SK-MEL-5 (cell line): ENCODE measurements at regions not wholly inside any gene's neighbourhood (a gene's known extent, or its start where the extent isn't known, plus 50 kb on each side); places are given as distances from the start of the nearest gene placed in this dataset.

ENCODE experiments used
- DNase-seq: peaks from one replicate; pipeline ENCODE4 v3.0.0-alpha.2; 2016; ENCODE audit warnings: low read depth, low spot score
- in situ Hi-C: cut with HindIII; loops from 2 replicates; pipeline ENCODE4 v1.10.0; 2016; ENCODE audit warnings: low sequenced_read_pairs, high pct_unique_total_duplicates, low pct_unique_long_range_greater_than_20kb

DNA sequence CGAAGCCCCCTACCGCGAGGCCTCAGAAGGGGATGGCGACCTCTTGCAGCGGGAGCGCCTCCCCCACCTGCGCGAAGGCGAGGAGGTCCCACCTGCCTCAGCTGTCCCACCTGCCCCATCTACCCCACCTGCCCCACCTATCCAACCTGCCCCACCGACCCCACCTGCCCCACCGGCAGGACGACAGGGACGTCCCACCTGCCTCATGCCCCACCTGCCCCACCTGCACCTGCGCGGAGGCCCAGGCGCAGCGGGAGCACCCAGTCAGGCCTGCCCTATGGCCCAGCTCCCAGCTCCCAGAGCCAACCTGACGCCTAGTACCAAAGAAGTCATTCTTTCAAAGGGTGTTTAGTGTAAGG lies 489.1 kb upstream of the SMIM21 start:
- in situ Hi-C loops, result no loop called here
- no peak for DNase-seq

DNA sequence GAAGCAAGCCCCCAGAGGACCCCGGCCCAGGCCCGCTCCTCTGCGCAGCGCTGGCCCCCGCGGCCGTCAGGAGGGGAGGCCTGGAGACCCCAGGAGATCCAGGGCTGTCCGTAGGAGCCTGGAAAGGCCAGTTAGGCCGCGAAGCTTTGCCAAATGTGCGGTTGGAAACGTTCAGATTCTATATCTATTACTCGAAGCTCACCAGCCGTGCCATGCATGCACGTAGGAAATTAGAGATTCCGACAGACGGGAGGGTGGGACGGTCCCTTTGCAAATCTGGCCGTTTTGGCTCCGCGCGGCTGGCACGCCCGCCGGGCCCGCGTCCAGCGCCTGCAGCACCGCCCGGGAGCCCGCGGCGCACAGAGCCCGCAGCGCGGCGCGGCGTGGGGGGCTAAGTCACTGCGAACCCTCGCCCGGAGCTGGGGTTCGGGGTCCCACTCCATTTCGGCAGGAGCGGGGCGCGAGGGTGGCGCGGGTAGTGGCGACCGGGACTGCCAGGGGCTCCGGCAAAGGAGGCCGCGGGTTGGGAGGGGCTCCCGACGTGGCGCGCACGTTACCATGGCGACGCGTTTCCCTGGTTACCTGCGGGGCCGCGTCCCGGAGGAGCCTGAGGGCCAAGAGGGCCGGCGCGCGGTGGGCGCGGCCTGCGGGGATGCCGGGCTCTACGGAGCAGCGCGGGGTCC lies 488.6 kb upstream of the SMIM21 start:
- DNase-seq, result no peak
- in situ Hi-C loops, result no loop called here

- no peak for DNase-seq
- in situ Hi-C loops, result no loop called here
These were observed 485.3 kb upstream of the SMIM21 start for GRCh38 chr18:75912829-75913228.

GRCh38 chr18:75904416-75904815 lies 476.9 kb upstream of the SMIM21 start:
- no peak for DNase-seq
- in situ Hi-C loops, result no loop called here

DNA sequence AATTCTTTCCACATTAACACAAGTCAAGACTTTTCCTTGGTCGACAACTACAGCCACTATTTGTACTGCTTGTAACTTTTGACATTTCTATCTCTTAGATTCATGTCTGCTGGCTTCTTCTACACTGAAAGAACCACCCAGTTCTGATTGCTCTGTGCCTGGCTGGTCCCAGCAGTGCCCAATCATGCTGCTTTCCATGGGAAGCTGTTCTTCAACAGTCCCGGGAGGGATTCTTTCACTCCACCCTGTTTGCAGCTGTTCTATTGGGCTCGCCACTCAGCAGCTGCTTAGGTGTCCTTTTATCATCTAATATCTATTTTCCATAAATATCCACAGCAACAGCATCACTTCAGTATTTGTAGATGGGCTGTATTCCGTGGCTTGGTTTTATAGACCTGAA lies 471.1 kb upstream of the SMIM21 start:
- in situ Hi-C loops, result no loop called here

DNA sequence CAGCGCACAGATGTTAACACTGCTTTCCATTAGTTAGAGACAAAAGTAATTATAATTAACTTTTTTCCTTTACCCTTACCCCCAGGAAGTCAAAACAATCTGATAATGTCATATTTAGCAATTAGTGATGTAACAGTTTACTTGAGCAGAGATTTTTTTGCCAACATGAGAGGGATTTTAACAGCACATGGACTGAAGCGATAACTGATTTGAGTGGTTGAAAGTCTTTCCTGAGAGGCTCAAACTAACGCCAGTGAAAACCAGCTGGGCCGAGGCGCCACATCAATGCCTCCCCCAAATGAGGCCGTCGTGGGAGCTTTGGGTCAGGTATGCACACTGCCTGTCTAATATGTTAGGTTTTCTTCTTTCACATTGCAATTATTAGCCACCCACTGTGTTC lies 469.9 kb upstream of the SMIM21 start:
- DNase-seq, result no peak
- in situ Hi-C loops, result no loop called here

More for the DNA sequence above, 471.1 kb upstream of the SMIM21 start:
- DNase-seq, result no peak

DNA sequence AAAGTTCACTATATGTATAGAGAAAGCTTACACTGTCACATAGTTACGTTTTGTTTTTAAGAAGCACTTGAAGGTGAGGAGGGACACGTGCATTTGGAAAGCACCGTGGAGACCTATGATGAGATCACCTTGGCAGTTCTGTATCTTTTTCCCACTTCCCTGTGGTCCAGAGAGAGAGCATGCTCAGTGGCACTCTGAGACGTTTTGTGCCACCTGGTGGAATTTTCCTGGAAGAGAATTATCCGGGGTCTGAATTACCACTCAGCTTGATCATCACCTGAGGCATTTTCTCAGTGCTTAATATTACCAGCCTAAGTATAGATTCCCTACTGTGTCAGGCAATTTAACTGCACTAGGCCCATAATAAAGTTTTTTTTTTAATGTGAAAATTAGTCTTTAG lies 469.4 kb upstream of the SMIM21 start:
- DNase-seq, result peak; percentile 32
- in situ Hi-C loops, result no loop called here

GRCh38 chr18:75895135-75895534 lies 467.6 kb upstream of the SMIM21 start:
- in situ Hi-C loops, result no loop called here
- no peak for DNase-seq

DNA sequence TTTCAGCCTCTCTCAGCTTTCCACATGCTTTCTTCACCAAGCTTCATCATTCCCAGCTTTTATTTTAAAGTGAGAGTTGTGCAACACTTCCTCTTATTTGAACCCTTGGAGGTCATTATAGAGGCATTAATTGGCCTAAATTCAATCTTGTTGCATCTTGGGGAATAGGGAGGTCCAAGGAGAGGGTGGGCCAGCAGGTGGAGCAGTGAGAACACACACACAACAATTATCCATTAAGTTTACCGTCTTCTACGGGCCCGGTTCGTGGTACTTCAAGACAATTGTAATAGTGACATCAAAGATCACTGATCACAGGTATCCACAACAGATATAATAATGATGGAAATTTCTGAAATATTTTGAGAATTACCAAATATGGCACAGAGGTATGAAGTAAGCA lies 457.2 kb upstream of the SMIM21 start:
- in situ Hi-C loops, result no loop called here
- DNase-seq, result peak; percentile 8

DNA sequence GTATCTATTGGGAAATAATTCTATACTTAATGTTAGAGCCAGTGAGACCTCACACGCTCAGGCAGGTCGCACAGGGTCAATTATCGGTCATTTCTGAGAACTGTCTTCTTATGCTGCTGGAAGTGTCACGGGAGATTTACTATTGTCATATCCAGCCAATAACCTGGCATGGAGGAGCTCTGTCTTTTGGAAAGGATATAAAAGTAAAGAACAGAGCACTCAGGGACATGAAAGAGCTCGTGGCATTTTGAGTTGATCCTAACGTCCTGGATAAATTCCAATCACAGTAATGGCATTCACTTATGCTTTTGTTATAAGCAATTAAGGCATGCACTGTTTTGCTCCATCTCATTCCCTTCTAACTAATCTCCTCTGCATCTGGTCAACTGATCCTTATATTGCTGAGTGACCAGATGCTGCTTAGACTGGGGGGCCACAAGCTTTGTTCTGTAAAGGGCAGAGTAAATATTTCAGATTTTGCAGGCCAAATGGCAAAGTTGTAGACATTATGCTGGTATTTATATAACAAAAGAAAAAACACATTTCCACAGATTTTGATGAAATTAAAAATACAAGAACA lies 453.5 kb upstream of the SMIM21 start:
- in situ Hi-C loops, result no loop called here

DNA sequence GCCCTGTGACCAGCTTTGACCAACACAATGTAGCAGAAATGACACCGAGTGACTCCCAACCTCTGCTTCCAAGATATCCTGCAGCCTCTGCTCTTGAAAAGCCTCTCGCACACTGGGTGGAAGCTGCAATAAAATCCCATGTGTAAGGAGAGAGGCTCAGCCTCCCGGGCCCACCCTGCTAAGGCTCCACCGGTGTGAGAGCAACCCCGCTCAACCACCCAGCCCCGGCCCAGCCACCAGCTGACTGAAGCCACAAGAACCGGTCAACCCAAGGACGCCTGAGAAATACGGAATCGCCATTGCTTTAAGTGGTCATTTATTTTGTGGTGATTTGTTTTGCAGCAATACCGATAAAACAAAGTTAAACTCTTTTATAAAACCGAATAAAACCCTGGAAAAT lies 452.8 kb upstream of the SMIM21 start:
- DNase-seq, result no peak
- in situ Hi-C loops, result no loop called here

More for the DNA sequence above, 453.5 kb upstream of the SMIM21 start:
- DNase-seq, result no peak

- in situ Hi-C loops, result no loop called here
- DNase-seq, result no peak
These were observed 451.7 kb upstream of the SMIM21 start for GRCh38 chr18:75879196-75879595.

- DNase-seq, result no peak
- in situ Hi-C loops, result no loop called here
These were observed 448.1 kb upstream of the SMIM21 start for GRCh38 chr18:75875559-75875958.

DNA sequence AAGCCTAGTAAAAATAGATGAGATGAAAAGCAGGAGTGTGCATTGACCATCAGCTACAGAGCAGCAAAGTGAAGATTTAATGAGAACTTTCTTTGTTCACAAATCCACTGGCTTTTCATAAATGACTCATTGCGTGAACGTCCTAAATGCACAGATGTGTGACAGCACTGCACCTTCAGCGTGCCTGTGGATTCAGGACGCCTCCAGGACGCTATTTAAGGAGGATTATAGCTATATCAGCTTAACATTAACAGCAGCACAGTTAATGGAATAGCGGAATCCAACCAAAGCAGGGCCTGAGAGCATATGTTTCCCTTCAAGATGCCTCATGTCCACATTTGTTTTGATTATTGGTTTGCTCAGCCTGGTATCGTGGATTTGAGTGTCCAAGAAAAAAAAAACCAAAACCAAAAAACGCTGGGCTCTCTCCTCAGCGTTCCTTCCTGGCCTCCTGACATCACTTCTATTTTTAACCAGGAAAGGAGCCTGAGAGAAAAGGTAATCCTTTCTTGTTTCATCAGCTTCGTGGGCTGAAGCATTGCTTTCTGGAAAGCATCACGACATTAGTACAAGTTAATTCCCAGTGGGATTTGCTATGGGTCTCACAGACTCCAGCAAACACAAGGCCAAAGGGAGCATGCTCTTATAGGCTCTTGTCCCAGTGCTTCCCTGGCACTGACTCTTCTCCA lies 447.0 kb upstream of the SMIM21 start:
- in situ Hi-C loops, result no loop called here

DNA sequence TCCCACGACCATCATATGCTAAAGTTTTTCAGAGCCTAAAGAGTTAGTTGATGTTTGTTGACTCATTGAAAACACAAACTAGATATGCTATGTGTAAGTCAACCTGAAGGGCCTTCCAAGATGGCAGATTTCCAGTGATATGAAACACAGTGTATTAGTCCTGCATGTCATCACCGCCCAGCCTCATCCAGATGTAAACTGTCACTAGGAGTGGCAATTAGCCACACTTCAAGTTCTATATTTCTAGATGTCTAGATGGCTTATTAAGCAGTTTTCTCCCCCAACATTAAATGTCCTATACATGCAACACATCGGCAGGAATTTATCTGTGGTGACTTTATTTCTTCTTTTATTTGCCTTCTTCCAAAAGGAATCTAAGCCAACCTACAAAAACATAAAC lies 444.1 kb upstream of the SMIM21 start:
- in situ Hi-C loops, result no loop called here
- no peak for DNase-seq

More for the DNA sequence above, 447.0 kb upstream of the SMIM21 start:
- DNase-seq, result no peak

DNA sequence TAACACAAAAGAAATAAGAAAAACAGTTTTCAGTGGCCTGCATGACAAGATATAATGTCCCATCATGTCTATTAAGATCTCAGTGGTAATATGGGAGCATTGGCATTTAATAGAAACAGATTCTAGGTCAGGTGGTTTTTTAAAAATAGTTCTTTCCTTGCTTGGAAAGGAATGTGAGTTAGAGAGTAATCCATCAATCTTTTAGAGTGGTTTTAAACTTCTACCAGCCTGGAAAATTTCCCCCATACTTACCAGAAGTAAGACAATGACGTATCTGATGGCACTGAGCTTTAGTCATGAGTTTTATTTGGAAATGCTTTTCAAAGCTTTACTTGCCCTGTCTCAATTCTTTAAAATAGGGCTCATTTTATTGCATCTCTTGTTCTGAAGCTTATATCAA lies 441.7 kb upstream of the SMIM21 start:
- no peak for DNase-seq
- in situ Hi-C loops, result no loop called here

DNA sequence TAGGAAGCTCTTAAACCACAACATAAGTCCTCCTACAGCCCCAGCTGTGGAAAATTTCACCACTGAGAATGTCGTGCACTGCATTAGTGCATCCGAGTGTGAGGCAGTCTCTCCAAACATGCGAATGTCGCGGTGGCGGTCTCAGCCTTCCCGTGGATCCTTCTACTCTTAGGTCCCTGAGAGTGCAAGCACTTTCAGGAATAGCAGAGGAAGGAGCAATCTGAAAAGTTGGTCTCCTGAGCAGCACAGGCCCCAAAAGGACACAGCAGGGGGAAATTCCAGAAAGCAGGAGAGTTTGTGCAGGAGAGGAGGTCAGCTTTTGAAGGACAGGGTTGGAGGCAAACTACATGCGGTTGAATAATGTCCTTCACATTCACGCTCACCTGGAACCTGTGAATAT lies 440.5 kb upstream of the SMIM21 start:
- DNase-seq, result no peak
- in situ Hi-C loops, result no loop called here

DNA sequence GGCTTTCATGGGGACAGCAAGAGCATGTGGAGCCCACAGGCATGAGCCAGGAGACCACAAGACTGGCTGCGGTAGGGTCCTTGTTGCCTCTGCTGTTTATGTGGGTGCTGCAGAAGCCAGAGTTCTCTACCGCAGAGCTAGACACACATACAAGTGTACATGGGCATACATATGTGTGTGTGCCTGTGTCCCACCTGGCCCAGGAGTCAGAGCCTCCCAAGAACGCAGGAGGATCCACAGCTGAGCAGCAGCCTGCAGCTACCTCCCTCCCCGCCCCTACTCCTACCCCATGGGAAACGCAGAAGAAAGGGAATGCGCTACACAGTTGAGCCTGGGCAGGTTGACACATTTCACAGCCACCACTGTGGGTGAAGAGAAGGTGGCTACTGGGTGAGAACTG lies 438.1 kb upstream of the SMIM21 start:
- in situ Hi-C loops, result no loop called here
- no peak for DNase-seq

DNA sequence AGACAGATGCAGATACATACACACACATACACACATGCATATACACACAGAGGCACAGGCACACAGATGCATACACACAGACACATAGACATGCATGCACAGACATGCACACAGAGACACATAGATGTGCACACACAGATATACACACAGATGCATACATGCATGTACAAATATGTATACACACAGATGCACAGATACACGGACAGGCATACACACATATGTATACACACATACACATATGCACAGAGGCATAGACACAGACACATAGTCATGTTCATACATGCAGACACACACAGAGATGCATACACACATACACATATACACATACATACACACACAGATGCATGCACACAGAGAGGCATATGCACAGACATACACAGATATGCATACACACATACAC lies 437.3 kb upstream of the SMIM21 start:
- in situ Hi-C loops, result no loop called here
- DNase-seq, result no peak
